COLO668 (cell line): ENCODE measurements at regions not wholly inside any gene's neighbourhood (a gene's known extent, or its start where the extent isn't known, plus 50 kb on each side); places are given as distances from the start of the nearest gene placed in this dataset.
A peak's percentile ranks its signal among the peaks of the same experiment; 100 is the strongest.

Source experiments
- DNase-seq: peaks from one replicate; lab custom pipeline; 2025; ENCODE audit not compliant: unreplicated experiment; lab: John Stamatoyannopoulos, UW

- DNase-seq = no peak
These were observed 54.1 kb upstream of the EXOC2 start for GRCh38 chr6:747028-747427.

GRCh38 chr6:744666-745353 is 51.9 kb upstream of the EXOC2 start:
- peak; percentile 12 for DNase-seq

GRCh38 chr6:743320-744096 is 50.6 kb upstream of the EXOC2 start:
- DNase-seq = no peak
